MCF 10A (cell line): ENCODE measurements at regions not wholly inside any gene's neighbourhood (a gene's known extent, or its start where the extent isn't known, plus 50 kb on each side); places are given as distances from the start of the nearest gene placed in this dataset.

Experiments
- BruUV-seq: library from RNA; stranded (reverse); fragments of 400-500 nt; replicated peaks from 2 replicates; lab custom pipeline; 2021; lab: Mats Ljungman, UMichigan
- CTCF ChIA-PET: fragments of 300-600 bp; sonication (Branson Sonifier 250); formaldehyde crosslinking; extraction: SDS; loops from one replicate; lab custom pipeline; 2021; ENCODE audit warnings: antibody characterized with exemption, inconsistent platforms; lab: Yijun Ruan, JAX
- POLR2A ChIA-PET: fragments of 300-600, 350-650 bp; sonication (Branson Sonifier 250); formaldehyde crosslinking; extraction: SDS; loops from one replicate; lab custom pipeline; 2020; ENCODE audit warnings: antibody characterized with exemption, inconsistent platforms; lab: Yijun Ruan, JAX
- DNase-seq: peaks from one replicate; pipeline ENCODE4 v3.0.0-alpha.2; 2018; ENCODE audit not compliant: unreplicated experiment
- H3K27ac Mint-ChIP-seq: one replicate; pipeline ENCODE4 v1.8.0; 2022; ENCODE audit warnings: mild to moderate bottlenecking, low read depth, mixed read lengths; ENCODE audit not compliant: unreplicated experiment
- H3K27me3 Mint-ChIP-seq: one replicate; pipeline ENCODE4 v1.8.0; 2022; ENCODE audit warnings: mixed read lengths; ENCODE audit not compliant: insufficient read depth, unreplicated experiment
- H3K36me3 Mint-ChIP-seq: one replicate; pipeline ENCODE4 v1.8.0; 2022; ENCODE audit warnings: mild to moderate bottlenecking, moderate library complexity, mixed read lengths; ENCODE audit not compliant: insufficient read depth, unreplicated experiment
- H3K4me1 Mint-ChIP-seq: one replicate; pipeline ENCODE4 v1.8.0; 2022; ENCODE audit warnings: mixed read lengths; ENCODE audit not compliant: insufficient read depth, unreplicated experiment
- H3K4me3 Mint-ChIP-seq: one replicate; pipeline ENCODE4 v1.8.0; 2022; ENCODE audit warnings: mild to moderate bottlenecking, moderate library complexity, mixed read lengths; ENCODE audit not compliant: unreplicated experiment
- H3K9me3 Mint-ChIP-seq: one replicate; pipeline ENCODE4 v1.8.0; 2022; ENCODE audit warnings: mixed read lengths; ENCODE audit not compliant: unreplicated experiment
- intact Hi-C: fragments of 100-400 bp; cut with micrococcal nuclease; formaldehyde crosslinking; loops from 2 replicates; pipeline ENCODE4 v1.14.1; 2022
- TF ChIP-seq, protein P1 (sequence below): fragments of 200-600 bp; IDR thresholded peaks from one replicate; pipeline ENCODE4 v1.8.0; 2022; ENCODE audit warnings: antibody characterized with exemption, mild to moderate bottlenecking; ENCODE audit not compliant: unreplicated experiment

- POLR2A ChIA-PET, result no interaction called here
- Mint-ChIP-seq H3K9me3 (no peaks in the 10 kb centered on the region), H3K27me3 (no peaks in the 10 kb centered on the region), H3K27ac (no peak overlapping the region), H3K4me3 (no peak overlapping the region), H3K36me3 (no peaks in the 10 kb centered on the region), H3K4me1 (no peaks in the 10 kb centered on the region)
- DNase-seq, result no peak
- intact Hi-C loops, result no loop called here
- BruUV-seq, result no TSS peak
- TF ChIP-seq, protein P1, sequence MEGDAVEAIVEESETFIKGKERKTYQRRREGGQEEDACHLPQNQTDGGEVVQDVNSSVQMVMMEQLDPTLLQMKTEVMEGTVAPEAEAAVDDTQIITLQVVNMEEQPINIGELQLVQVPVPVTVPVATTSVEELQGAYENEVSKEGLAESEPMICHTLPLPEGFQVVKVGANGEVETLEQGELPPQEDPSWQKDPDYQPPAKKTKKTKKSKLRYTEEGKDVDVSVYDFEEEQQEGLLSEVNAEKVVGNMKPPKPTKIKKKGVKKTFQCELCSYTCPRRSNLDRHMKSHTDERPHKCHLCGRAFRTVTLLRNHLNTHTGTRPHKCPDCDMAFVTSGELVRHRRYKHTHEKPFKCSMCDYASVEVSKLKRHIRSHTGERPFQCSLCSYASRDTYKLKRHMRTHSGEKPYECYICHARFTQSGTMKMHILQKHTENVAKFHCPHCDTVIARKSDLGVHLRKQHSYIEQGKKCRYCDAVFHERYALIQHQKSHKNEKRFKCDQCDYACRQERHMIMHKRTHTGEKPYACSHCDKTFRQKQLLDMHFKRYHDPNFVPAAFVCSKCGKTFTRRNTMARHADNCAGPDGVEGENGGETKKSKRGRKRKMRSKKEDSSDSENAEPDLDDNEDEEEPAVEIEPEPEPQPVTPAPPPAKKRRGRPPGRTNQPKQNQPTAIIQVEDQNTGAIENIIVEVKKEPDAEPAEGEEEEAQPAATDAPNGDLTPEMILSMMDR, result no peak
- CTCF ChIA-PET, result no interaction called here
Measured at GRCh38 chr11:37710031-37710430, 1112.0 kb upstream of the RAG2 start.

DNA sequence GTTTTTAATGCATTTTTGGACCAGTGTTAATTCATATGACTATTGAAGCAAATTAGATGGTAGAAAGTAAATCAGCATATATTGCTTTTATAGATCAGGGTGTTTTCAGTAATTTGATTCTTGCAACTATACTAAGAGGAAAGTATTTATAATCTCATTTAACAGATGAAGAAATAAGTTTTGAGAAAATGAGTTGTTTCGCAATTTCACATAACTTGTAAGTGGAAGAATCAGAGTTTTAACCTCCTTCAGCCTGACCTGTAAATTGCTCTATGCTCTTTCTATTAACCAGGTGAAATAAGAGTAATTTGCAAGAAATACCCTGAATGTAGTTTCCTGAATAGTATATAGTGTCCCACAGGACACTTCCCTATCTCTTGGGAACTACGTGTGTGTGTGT lies 1106.8 kb upstream of the RAG2 start:
- no peak for DNase-seq
- no TSS peak for BruUV-seq
- Mint-ChIP-seq H3K4me1 (no peaks in the 10 kb centered on the region), H3K9me3 (no peaks in the 10 kb centered on the region), H3K27ac (no peak overlapping the region), H3K4me3 (no peak overlapping the region), H3K36me3 (no peaks in the 10 kb centered on the region), H3K27me3 (no peaks in the 10 kb centered on the region)
- TF ChIP-seq, protein P1, result no peak
- CTCF ChIA-PET, result no interaction called here
- intact Hi-C loops, result no loop called here
- POLR2A ChIA-PET, result no interaction called here

DNA sequence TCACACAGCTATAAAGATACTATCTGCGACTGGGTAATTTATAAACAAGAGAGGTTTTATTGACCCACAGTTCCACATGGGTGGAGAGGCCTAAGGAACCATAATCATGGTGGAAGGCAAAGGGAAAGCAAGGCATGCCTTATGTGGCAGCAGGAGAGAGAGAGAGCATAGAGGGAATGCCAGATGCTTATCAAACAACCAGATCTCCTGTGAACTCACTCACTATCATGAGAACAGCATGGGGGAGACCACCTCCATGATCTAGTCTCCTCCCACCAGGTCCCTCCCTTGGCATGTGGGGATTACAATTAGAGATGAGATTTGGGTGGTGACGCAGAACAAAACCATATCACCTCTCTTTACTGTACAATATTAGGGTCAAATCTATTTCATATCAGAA lies 1101.6 kb upstream of the RAG2 start:
- no TSS peak for BruUV-seq
- TF ChIP-seq, protein P1, result no peak
- Mint-ChIP-seq H3K36me3 (no peaks in the 10 kb centered on the region), H3K9me3 (peaks cover 8% of the 10 kb centered on the region), H3K4me3 (no peak overlapping the region), H3K27me3 (no peaks in the 10 kb centered on the region), H3K4me1 (no peaks in the 10 kb centered on the region), H3K27ac (no peak overlapping the region)
- no peak for DNase-seq
- intact Hi-C loops, result no loop called here
- ChIA-PET CTCF (interaction anchor here (0.7 kb wide), 1 partner anchor 650 kb away, joined by 3 read pairs; no protein-coding TSS in a partner anchor), POLR2A (no interaction called here)

- Mint-ChIP-seq H3K4me3 (no peak overlapping the region), H3K27me3 (no peaks in the 10 kb centered on the region), H3K4me1 (no peaks in the 10 kb centered on the region), H3K27ac (no peak overlapping the region), H3K9me3 (peaks cover 14% of the 10 kb centered on the region), H3K36me3 (no peaks in the 10 kb centered on the region)
- CTCF ChIA-PET, result no interaction called here
- POLR2A ChIA-PET, result no interaction called here
- DNase-seq, result no peak
- BruUV-seq, result no TSS peak
- intact Hi-C loops, result no loop called here
- TF ChIP-seq, protein P1, result no peak
Measured at GRCh38 chr11:37695283-37695682, 1097.2 kb upstream of the RAG2 start.
